NCI-H1436 treated with DMSO at 0.1 percent for 48 hours (cell line): ENCODE measurements at regions not wholly inside any gene's neighbourhood (a gene's known extent, or its start where the extent isn't known, plus 50 kb on each side); places are given as distances from the start of the nearest gene placed in this dataset.

Experiments used
- DNase-seq: peaks from one replicate; lab custom pipeline; 2025; lab: John Stamatoyannopoulos, UW

- DNase-seq: no peak
These were observed 601.1 kb upstream of the PIK3C3 start for GRCh38 chr18:41353777-41354528.

DNA sequence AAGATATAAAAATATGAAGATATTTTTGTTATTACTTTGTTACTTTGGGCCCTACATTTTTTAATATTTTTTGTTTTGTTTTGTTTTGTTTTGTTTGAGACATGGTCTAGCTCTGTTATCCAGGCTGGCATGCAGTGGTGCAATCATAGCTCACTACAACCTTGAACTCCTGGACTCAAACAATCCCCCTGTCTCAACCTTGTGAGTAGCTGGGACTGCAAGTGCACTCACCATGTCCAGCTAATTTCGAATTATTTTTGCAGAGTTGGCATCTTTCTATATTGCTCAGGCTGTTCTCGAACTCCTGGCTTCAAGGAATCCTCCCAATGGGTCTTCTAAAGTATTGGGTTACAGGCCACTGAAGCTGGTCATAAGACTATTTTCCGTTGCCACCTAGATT is 603.6 kb upstream of the PIK3C3 start:
- DNase-seq: no peak

DNA sequence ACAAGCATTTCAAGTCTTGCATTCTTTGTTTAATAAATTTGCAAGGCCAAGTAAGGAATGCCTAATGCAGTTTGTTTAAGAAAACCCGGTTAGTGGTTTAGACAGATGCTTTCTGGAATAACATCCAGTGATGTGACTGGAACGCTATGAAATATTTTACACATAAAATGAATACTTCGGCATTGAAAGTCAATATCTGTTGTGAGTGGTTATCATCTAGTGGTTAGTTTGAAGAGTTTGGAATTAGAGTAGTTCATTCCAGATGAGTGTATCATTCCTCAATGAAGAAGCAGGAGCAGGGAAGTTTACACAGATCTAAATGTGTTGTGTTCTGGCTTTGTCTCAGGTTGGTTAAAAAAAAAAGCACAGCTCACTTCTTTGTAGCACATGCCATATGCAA is 608.0 kb upstream of the PIK3C3 start:
- no peak for DNase-seq

GRCh38 chr18:41343808-41344207 is 611.2 kb upstream of the PIK3C3 start:
- DNase-seq: no peak

DNA sequence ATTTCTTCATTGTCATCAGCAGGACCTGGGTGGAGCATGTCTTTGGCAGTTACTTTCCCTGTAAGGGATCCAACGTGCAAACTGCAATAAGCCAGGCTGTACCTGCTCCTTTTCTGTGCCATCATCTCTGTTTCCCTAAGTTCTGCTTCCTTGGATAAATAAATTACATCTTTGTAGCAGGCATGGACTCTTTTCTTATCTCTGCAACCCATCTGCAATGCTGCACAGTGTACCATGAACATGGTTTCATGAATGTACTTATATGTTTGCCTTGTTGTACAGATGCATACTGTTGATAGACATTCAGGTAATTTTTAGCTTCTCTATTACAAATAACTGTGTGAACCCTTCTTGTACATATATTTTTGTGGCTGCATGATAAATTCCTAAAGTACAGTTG is 616.7 kb upstream of the PIK3C3 start:
- DNase-seq: no peak

DNA sequence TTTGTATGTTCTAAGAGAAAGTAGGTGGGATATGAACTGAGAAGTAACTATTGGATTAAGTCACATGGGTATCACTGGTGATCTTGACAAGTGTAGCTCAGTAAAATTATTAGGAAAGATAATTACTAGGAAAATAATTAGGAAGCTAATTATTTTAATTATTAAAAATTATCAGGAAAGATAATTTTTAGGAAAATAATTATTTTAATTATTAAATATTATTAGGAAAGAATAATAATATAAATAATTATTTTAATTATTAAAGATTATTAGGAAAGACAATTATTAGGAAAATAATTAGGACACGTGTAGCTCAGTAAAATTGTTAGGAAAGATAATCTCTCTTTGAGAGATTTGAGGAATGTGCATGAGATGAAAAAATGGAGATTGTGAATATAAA is 623.4 kb upstream of the PIK3C3 start:
- no peak for DNase-seq

DNA sequence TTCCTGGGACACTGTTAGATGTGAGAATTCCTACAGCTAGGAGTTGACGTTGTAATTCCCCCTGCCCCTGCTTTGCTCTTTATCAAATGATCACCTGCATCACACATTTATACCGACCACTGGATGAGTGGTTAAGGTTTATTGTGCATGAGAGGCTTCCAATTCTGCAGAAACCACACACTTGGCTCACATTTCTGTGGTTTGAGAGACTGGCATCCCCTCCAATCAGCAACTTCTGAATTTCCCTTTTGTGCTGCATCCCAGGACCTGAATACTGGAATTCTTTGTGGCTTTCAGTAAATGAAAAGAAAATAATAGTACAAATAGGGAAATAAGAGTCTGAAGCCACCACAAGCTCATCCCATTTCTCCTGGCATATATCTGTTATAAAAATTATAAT is 628.7 kb upstream of the PIK3C3 start:
- no peak for DNase-seq

DNA sequence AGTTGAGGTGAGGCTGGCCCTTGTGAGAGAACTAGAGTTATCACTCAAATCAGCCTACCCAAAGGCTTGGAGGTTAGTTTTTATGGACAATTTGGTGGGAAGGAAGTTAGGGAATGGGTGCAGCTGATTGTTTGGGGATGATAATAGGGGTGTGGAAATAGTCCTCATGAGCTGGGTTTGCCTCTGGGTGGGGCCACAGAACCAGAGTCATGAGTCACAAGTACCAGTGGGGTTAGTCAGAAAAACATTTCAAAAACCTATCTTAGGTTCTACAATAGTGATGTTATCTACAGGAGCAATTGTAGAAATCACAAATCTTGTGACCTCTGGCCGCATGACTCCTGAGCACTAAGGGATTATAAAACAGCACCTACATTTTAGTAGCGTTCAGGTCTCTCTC is 630.1 kb upstream of the PIK3C3 start:
- no peak for DNase-seq

DNA sequence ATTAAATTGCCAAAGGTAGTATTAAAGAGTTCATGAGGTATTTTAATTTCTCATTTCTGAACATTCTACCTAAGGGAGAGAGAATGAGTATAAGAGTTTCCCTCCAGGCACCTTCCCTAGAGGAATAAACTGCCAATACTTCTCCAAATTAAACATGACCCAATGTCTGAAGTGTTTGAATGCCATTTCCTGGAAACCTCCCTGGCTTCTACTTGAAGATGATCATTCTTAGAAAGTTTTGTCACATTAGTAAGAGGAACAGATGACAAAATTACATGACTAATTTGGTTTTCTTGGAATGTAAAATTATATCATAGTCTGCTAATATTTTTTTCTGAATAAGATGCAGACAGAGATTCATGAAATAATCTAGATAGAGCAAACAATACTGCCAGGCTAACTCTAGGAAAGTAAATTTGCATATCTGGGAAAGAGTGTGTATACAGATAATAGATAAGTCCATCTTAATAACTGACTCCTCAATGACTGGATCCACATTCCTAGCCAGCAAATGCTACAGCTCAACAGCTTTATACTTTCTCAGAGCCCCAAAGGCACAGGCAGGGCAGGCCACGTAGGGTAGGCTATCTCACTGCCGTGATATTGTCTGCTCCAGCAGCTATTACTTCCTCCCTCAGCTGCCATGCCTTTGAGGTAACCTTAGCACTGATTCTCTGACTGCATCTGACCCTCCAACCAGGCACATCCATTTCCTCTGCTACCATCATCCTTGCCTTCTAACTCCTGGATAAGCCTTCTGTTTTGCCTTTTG is 630.8 kb upstream of the PIK3C3 start:
- DNase-seq: no peak

GRCh38 chr18:41323044-41323443 is 632.0 kb upstream of the PIK3C3 start:
- DNase-seq: no peak

GRCh38 chr18:41320100-41320499 is 634.9 kb upstream of the PIK3C3 start:
- DNase-seq: no peak

DNA sequence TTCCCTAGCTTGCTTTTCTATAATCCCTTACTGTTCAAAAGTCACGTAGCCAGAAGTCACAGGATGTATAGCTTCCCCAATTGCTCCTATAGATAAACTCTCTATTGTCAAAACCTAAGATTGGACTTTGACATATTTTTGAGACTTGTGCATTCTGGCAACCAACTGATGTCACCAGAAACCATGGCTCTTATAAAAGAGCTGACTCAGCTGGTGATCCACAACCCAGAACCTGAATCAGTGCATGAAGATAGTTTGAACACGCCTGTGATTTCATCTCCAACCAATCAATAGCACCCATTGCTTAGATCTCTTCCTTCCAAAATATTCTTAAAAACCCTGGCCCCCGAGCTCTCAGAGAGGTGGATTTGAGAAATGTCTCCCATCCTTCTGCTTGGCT is 639.9 kb upstream of the PIK3C3 start:
- no peak for DNase-seq

DNA sequence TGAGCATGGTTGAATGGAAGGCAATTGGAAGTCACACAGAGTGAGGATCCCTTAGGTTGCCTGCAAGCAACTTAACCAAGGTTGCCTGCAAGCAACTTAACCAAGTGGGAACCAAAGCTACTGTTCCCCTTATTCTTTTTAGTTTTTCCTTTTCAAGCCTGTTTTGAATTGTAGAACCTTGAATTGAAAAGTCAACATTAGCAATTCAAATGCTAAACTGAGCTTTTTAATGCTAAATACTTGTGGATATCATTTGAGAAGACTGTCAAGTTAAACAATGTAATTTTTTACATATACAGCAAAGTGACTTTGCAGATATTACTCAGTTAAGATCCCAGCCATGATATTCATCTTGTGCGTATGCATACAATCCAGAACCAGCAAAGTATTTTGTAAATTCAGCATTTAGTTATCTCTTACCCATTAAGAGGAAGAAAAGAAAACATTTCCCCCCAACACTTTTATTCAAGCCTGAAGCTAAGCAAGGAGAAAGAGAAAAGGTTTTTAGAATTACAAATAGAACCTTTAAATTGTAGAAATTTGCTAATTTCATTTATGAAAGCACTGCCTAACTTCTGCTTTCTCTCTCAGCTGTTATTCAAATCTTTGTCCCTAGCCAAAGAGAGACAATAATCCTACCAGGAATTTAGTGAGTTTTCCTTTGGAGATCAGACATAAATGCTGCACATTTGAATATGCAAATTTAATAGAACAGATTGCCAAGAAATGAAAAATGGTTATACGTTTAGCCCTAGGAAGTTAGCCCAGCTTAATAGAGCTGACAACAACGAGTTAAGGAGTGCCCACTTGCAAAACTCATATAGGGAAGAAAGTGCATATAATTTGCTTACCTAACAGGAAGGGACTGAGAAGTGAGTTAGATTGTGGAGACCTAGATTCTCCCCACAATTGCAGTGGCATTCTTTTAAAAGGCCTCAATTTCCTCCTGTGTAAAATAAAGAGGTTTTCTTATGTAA is 643.2 kb upstream of the PIK3C3 start:
- no peak for DNase-seq

DNA sequence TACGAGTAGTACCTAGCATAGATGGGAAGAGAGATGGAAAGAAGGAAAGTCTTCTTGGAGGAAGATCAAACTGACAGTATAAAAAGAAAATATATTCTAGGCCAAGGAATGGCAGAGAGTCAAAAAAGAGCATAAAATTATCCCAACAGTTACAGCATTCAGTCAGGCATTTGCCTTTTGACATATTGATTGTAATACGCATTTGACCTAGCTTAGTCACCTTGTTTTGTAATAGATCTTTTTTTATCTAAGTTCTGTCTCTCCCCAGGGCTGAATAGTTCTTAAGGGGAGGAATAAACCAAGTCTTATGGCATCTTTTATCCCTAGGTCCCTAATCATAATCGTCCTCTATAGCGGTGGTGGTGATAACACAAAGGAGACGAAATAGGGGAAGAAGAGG is 657.3 kb upstream of the PIK3C3 start:
- no peak for DNase-seq

GRCh38 chr18:41269294-41269693 is 685.7 kb upstream of the PIK3C3 start:
- DNase-seq: no peak

DNA sequence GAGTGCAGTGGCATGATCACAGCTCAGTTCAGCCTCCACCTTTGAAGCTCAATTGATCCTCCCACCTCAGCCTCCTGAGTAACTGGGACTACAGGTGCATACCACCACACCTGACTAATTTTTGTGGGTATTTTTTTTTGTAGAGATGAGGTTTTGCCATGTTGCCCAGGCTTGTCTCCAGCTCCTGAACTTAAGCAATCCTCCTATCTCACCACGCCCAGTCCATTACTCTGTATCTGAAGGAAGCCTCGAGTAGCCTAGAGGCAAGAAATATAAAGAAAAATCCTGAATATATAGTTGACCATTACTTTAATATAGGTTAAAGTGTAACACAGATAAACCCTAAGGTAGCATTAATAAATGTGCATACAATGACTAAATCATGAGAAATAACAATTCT is 686.8 kb upstream of the PIK3C3 start:
- DNase-seq: no peak

DNA sequence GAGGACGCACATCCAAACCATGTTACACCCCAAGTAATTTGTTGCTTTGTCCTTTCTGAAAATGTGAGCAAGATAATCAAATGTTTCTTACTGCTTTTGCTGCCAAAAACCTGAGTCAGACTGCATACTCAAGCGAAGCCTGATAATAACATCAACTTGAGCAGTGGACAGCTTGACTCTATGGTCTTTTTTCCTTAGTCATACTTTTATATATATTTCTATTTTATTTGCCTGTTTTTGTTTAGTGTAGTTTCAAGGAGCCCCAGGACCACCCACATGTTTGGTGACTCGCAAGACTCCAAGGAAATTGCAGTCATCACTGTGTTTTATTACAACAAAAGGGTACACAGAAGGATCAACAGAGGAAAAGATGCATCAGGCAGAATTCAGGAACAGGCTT is 688.4 kb upstream of the PIK3C3 start:
- no peak for DNase-seq

DNA sequence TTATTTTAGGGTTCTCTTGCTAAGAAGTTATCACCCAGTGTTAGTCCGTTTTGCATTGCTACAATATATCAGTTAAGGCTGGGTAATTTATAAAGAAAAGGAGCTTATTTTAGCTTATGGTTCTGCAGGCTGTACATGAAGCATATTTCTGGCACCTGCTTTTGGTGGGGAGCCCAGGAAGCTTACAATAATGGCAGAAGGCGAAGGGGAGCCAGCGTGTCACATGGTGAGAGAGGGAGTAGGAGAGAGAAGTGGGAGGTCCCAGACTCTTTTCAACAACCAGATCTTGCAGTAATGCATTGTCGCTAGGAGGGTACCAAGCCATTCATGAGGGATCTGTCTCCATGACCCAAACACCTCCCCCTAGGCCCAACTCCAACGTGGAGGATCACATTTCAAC is 688.8 kb upstream of the PIK3C3 start:
- DNase-seq: peak; percentile 65

- no peak for DNase-seq
These were observed 690.0 kb upstream of the PIK3C3 start for GRCh38 chr18:41265047-41265446.

DNA sequence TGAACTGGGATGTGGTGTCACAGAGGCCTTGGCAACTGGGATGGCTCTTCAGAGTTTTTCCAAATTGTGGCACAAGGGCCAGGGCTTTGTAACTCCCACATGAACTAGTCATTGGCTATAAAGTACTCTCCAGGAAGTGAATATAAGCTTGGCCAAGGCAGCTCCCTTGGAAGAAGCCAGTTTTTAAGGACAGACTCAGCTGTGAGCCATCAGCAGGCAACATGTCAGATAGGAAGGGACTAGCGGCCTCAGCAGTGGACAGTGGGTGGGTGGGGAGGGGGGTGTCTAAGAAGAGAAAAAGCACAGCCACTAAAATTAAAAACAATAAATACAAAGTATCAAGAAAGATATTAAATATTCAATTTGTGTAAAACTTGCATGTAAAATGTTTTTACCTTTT is 691.1 kb upstream of the PIK3C3 start:
- DNase-seq: no peak

GRCh38 chr18:41262688-41263087 is 692.3 kb upstream of the PIK3C3 start:
- DNase-seq: no peak

DNA sequence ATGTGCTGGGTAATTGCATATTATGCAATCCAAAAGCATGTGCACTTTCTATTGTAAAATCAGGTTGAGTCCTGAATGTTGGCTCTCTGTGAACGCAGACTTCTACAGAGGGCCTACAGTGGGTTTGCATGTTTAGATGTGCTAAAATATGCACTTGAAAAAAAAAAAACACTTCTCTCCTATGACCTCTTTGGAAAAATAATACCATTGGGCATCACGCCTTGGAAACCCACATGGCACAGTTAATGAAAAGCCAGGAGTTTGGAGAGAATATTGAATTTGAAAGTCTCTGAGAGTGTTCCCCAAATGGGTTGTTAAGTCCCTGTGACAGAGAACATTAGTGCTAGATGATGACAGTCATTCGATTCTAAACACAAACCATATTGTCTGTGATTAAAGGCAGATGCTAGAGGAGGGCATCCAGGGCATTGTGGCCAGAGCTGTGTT is 710.4 kb upstream of the PIK3C3 start:
- DNase-seq: peak; percentile 38
